Stimulated activated CD4-positive, alpha-beta T cell treated with anti-CD3 and anti-CD28 coated beads, TNF-alpha, amount 100 ng/mL, for 4 hours (primary cell): ENCODE measurements at regions not wholly inside any gene's neighbourhood (a gene's known extent, or its start where the extent isn't known, plus 50 kb on each side); places are given as distances from the start of the nearest gene placed in this dataset.

Experiments
- DNase-seq, 3 experiments: peaks; one replicate each; pipeline ENCODE4 v3.0.0-alpha.2; 2020; ENCODE audit warnings: low read depth in 3 of 3

DNA sequence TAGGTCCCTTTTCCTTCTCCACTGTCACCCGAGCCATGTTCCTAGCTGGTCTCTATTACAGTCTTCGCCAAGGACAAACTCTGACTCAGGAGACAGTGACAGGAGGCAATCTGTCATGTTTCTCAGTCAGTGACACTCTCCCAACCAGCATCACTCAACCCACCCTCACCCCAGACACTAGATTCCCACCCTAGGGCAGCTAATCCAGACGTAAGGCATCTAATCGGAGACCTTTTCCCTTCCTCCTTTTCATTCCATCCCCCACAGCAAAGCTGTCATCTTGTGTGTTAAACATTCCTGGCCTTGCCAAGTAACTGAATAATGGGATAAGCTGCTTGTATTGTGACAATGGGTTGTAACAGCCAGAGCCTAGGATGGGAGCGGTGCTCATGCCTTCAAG lies 95.2 kb downstream of the SNX18 start:
- DNase-seq, result no peak

DNA sequence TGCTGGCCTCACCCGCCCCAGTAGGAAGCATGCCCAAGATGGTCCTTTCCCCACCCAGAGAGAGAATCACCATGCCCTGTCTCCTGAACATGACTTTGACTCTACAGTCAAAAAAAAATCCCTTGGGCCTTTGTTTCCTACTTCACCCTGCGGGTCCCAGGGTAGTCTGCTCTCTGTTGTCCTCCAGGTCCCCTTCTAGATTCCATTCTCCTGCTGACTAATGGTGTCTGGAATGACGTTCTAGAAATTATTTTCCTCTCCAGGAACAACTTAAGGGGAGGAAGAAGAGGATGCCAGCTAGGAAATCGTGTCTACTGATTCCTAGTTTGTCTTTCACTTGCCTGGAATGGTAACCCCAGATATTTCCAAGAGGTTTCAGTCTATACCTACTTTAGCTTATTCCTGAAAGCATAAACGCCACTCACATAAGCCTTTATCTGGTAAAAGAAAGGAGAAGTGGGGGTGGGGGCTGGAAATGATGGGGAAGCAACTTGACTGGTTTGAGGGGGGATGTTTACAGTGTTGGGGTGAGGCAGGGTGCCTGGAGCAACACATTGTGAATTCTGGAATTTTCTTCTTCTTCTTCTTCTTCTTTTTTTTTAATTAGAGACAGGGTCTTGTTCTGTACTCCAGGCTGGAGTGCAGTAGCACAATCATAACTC lies 93.9 kb downstream of the SNX18 start:
- DNase-seq, result no peak

DNA sequence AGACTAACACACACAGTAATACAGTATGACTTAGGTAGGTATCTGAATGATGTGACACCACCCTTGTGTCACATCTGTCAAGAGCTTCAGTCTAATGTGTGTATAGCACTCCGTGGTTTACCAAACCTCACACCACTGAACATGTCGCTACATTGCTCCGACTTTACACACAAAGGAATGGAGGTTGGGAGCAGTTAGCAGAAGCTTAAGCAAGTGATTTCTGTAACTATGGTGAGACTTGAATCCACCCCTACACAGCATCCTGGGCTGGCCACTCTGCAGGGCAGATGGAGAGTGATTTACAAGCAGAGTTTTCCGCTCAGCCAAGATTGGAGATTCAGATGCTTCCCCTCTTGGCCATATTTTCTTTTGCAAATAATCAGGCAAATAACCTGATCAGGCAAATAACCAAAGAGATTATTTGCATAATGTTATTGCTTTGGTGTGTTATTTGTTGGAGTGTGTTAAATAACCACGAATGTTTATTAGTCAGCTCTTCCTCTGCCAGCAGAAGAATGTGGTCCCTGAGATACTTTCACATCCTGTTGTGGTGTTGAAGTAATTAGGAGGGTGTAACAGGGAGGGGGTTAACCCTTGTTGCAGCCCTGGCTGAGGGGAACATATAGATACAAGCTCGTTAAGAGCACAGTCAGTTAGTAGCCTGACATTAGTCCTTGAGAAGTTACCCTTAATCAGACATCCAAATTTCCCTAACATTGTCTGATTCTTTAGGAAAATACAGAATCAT lies 92.8 kb downstream of the SNX18 start:
- no peak for DNase-seq

DNA sequence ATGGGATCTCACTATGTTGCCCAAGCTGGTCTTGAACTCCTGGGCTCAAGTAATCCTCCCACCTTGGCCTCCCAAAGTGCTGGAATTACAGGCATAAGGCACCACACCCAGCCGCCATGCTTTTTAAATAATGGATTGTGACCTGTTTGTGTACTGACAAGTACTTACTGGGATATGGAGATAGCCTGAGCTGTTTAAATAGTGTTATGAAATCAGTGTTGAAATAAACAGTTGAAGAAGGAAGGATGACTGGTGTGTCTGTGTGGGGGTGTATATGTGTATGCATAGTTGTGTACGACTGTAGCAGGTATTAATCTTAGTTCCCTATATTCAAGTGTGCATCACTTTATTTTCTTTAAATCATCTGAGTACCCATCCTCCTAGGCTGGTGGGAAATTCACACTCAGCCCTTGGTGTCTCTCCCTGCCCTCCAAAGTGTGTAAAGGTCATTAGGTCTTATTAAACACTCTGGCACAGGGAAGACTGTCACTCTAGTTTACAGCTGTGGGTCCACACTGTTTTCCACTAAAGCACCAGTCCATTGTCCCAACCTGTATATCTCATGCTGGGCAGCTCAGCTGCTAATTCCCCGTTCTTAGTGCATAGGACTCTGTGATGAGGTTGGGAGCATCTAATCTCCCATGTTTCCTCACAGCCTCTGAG lies 91.0 kb downstream of the SNX18 start:
- no peak for DNase-seq

DNA sequence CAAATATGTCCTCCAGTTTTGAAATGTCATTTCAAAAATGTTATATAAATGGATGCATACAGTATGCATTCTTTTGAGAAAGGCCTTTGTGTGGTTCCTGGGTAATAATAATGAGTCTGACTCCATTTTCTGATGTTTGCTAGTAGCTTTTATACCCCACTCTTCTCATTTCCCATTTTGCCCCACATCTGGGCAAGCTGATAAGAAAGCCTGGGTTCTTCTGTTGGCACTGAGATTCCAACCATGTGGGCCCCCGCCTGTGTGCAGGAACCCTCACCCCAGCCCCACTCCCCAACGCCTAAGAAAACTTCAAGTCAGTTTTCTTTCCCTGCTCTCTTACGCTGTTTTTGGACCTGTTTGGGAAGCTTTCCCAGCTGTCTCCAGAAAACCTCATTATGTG lies 89.4 kb downstream of the SNX18 start:
- DNase-seq, result no peak

DNA sequence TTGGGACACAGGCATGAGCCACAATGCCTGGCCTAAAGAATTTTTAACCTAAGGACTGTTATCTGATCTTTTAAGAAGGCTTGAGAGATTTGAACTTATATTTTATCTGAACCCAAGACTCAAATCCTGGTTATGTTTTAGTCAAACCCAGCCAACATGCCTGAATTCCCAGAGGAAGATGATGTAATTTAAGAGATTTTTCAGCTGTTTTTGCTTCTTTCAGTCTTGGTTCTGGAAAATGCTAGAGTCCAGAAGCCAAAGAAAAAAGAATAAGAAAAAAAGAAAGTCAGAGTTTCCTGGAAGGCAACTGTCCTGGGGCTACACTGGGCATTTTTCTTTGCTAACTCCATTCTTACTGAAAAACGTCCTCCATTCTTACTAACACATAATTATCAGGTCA lies 85.8 kb downstream of the SNX18 start:
- DNase-seq, result no peak

DNA sequence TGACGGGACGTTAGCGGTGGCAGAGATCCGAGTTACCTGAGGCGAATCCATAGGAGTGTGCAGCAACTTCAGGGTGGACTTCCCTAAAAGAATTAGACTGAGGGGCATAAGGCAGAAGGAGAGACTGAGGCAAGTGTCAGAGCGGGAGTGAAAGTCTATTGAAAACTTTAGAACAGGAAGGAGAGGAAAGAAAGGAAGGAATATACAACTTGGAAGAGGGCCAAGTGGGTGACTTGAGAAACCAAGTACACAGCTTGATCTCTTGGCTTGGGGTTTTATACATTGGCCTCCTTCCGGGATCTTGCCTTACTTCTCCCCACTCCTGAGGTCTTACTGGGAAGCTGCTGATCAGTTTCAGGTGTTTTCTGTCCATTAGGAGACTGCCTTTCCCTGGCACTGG lies 84.9 kb downstream of the SNX18 start:
- no peak for DNase-seq

DNA sequence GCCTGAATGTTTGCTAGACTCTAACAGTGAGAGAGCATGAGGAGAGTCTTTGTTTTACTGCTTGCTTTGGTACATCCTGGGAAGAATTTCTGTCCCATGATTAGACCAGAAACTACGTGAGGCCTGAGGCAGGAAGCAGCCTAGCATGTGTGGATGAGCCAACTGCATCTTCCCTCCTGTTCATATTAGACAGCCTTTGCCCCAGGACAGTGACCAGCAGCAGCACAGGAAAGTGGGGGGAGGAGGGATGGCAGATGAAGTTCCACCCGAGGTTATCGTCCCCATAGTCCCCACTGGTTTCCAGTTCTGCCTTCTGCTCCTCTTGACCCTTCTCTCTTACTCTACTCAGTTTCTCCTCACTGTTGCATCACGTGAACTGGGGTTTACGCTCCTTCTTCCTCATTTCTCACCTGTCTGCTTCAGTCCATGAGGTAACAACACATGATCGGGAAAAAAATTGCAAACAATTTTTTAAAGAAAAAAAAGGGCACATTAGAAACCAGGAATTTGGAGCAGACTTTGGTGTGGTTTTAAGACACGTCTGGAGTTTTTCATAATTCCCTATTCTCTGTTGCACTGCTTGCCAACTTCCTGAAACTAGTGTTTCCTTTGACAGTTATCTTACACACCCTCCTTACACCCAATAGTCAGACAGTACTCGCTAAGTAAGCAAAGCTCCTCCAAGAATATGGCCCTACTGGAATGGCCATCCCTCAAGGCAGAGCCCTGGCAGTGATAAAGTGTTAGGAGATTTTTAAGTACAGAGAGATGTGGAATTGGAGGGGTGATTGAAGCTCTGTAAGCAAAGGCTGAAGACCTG lies 84.1 kb downstream of the SNX18 start:
- DNase-seq, result no peak
